ENCODE measurements at regions not wholly inside any gene's neighbourhood (a gene's known extent, or its start where the extent isn't known, plus 50 kb on each side); places are given as distances from the start of the nearest gene placed in this dataset.

DNA sequence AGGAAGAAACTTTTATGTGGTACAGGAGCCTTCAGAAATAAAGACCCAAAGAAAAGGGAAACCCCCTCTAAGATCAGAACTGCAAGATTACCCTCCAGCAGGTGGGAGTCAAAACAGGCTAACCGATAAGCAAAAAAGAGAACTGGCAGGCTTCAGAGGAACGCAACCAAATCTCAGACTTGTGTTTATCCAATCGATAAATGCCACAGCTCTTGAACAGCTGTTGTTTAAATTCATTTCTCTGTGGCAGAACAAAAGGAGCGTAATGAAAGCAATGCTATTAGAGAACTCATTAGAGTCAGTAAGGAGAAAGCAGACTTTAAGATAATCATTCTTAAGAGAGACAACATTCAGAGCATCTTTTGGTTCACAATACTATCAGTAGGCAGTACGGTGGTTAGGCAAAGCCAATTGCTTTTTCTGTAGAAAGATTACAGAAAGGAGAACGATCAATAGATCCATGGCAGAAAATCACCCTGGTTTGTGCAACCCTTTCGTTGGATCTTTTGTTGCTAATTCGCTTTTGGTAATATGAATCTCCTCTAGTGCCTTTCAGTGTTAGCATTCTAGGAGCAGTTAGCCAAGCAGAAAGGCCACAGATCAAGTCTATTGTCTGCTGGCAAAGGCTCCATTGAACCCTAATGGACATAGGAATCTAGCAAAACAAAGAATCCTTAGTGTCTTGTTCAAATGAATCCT is 476.4 kb upstream of the CHST9 start:
- no peak for DNase-seq (ENCODE audit: low read depth, low spot score)
- no peak for FAIRE-seq
- Histone ChIP-seq H4K20me1 (ENCODE audit: control insufficient read depth, insufficient read depth) (no peaks in the 10 kb centered on the region), H2AFZ (ENCODE audit: control insufficient read depth, low read depth, low read length) (no peak overlapping the region), H3K27ac (ENCODE audit: control insufficient read depth, insufficient read depth) (no peak overlapping the region), H3K4me1 (ENCODE audit: control insufficient read depth, insufficient read depth, low read length) (no peaks in the 10 kb centered on the region), H3K36me3 (ENCODE audit: control insufficient read depth in 2 of 2, insufficient read depth in 2 of 2, low read length in 1 of 2) (no peaks in the 10 kb centered on the region), H3K9me3 (replicated peaks; ENCODE audit: control insufficient read depth, insufficient read depth, low read length) (no peaks in the 10 kb centered on the region), H3K9ac (ENCODE audit: control insufficient read depth, insufficient read depth, low read length) (no peak overlapping the region), H3K4me3 (no peak overlapping the region), H3K79me2 (ENCODE audit: control insufficient read depth, insufficient read depth, low read length) (no peaks in the 10 kb centered on the region), H3K27me3 (replicated peaks in 1 of 2; ENCODE audit: control insufficient read depth in 2 of 2, insufficient read depth in 2 of 2, low read length in 1 of 2) (no peaks in the 10 kb centered on the region), H3K4me2 (ENCODE audit: control insufficient read depth, insufficient read depth) (no peak overlapping the region)
- WGBS (ENCODE audit: insufficient coverage, insufficient replicate concordance, low lambda C conversion rate, missing lambda C conversion rate) = 34% methylated on average over 8 of the region's 8 CpGs
- ChIA-PET SMC1A (ENCODE audit: uncharacterized antibody, unreplicated experiment) (no interaction called here), POLR2A (no interaction called here), RAD21 (ENCODE audit: unreplicated experiment) (no interaction called here), CTCF (no interaction called here)
- ATAC-seq = no peak
- TF ChIP-seq NBN (IDR thresholded peaks at IDR 0.05) (no peak), HDAC2 (IDR thresholded peaks at IDR 0.05) (no peak)
- intact Hi-C loops (cut with micrococcal nuclease; ENCODE audit: unreplicated experiment) (no loop called here), in situ Hi-C loops (cut with MboI) (no loop called here)
- no TSS peak for BruUV-seq (replicated peaks)

DNA sequence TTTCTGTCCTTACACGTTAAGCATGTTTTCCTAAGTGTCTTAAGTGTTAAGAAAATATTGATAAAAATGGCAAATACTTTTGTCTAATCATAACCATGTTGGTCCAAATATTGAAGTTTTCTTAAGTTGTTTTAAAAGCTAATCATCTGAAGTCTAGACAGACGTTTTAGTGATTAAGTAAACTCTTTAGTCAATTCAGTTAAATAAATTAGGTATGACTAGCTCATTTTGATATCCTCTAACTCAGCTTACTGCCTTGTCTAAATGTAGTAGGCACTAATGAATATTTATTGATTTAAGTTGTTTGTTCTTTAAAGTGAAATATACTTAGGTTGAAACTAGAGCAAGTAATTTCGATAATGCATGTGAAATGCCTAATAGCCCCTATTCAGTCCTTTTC is 471.8 kb upstream of the CHST9 start:
- Histone ChIP-seq H3K4me1 (ENCODE audit: control insufficient read depth, insufficient read depth, low read length) (no peaks in the 10 kb centered on the region), H3K4me3 (no peak overlapping the region), H3K9ac (ENCODE audit: control insufficient read depth, insufficient read depth, low read length) (no peak overlapping the region), H3K27ac (ENCODE audit: control insufficient read depth, insufficient read depth) (no peak overlapping the region), H3K9me3 (replicated peaks; ENCODE audit: control insufficient read depth, insufficient read depth, low read length) (no peaks in the 10 kb centered on the region), H3K79me2 (ENCODE audit: control insufficient read depth, insufficient read depth, low read length) (no peaks in the 10 kb centered on the region), H3K27me3 (replicated peaks in 1 of 2; ENCODE audit: control insufficient read depth in 2 of 2, insufficient read depth in 2 of 2, low read length in 1 of 2) (no peaks in the 10 kb centered on the region), H4K20me1 (ENCODE audit: control insufficient read depth, insufficient read depth) (no peaks in the 10 kb centered on the region), H2AFZ (ENCODE audit: control insufficient read depth, low read depth, low read length) (no peak overlapping the region), H3K4me2 (ENCODE audit: control insufficient read depth, insufficient read depth) (no peak overlapping the region), H3K36me3 (ENCODE audit: control insufficient read depth in 2 of 2, insufficient read depth in 2 of 2, low read length in 1 of 2) (no peaks in the 10 kb centered on the region)
- WGBS (ENCODE audit: insufficient coverage, insufficient replicate concordance, low lambda C conversion rate, missing lambda C conversion rate) = 2% methylated on average over 3 of the region's 3 CpGs
- ChIA-PET CTCF (interaction anchor here (0.7 kb wide), 1 partner anchor 855 kb away, joined by 3 read pairs; no protein-coding TSS in a partner anchor), POLR2A (no interaction called here), RAD21 (ENCODE audit: unreplicated experiment) (no interaction called here), SMC1A (ENCODE audit: uncharacterized antibody, unreplicated experiment) (no interaction called here)
- DNase-seq (ENCODE audit: low read depth, low spot score) = no peak
- no TSS peak for BruUV-seq (replicated peaks)
- FAIRE-seq = no peak
- ATAC-seq = no peak
- intact Hi-C loops (cut with micrococcal nuclease; ENCODE audit: unreplicated experiment) = no loop called here
- in situ Hi-C loops (cut with MboI) = no loop called here
- TF ChIP-seq SPI1 (IDR thresholded peaks at IDR 0.05; ENCODE audit: borderline replicate concordance, insufficient read depth, low read depth, low read length) (no peak), NFYB (IDR thresholded peaks at IDR 0.05; ENCODE audit: insufficient read depth, low read depth, low read length) (no peak), BRCA1 (IDR thresholded peaks at IDR 0.05; ENCODE audit: low read depth, low read length) (no peak)

All from GM12878 (cell line).